SK-N-MC (cell line): ENCODE measurements at regions not wholly inside any gene's neighbourhood (a gene's known extent, or its start where the extent isn't known, plus 50 kb on each side); places are given as distances from the start of the nearest gene placed in this dataset.

ENCODE experiments used
- EZH2 ChIP-seq: fragments of 200-600 bp; sonication (generic); IDR thresholded peaks from one replicate; pipeline ENCODE4 v1.6.1; 2017; ENCODE audit warnings: antibody characterized with exemption
- POLR2AphosphoS5 ChIP-seq: IDR thresholded peaks from 2 replicates; pipeline ENCODE4 v1.6.1; 2012; ENCODE audit warnings: mild to moderate bottlenecking, low read depth, low read length, borderline replicate concordance

DNA sequence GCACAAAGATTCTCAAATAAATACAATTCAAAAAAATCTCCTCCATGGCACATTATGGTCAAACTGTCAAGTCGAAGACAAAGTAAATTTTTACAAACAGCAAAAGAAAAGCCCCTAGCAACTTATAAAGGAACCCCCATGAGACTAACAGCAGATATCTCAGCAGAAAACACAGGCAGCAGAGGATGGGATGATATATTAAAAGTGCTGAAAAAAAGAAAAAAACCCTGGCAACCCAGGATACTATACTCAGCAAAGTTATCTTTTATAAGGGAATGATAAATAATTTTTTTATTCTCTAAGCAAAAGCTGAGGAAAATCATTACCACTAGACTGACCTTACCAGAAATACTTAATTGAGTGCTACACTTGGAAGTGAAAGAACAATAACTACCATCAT lies 326.4 kb downstream of the CYRIA start:
- TF ChIP-seq POLR2AphosphoS5 (no peak), EZH2 (no peak)
